DND-41 (cell line): ENCODE measurements at regions not wholly inside any gene's neighbourhood (a gene's known extent, or its start where the extent isn't known, plus 50 kb on each side); places are given as distances from the start of the nearest gene placed in this dataset.

Experiments used
- CTCF ChIP-seq: IDR thresholded peaks from 2 replicates; pipeline ENCODE4 v1.5.1; 2012; ENCODE audit warnings: borderline replicate concordance, low read length, moderate library complexity, mild to moderate bottlenecking; ENCODE audit not compliant: poor library complexity, severe bottlenecking; ENCODE audit errors: extremely low read depth
- EZH2 ChIP-seq: IDR thresholded peaks from 3 replicates; pipeline ENCODE4 v1.6.1; 2012; ENCODE audit warnings: borderline replicate concordance, low read depth, mild to moderate bottlenecking, moderate library complexity, low read length, inconsistent platforms; ENCODE audit not compliant: severe bottlenecking

- TF ChIP-seq EZH2 (no peak), CTCF (no peak)
These were observed 190.5 kb downstream of the IRF8 start for GRCh38 chr16:86089334-86089900.
